K562 (cell line): ENCODE measurements at regions not wholly inside any gene's neighbourhood (a gene's known extent, or its start where the extent isn't known, plus 50 kb on each side); places are given as distances from the start of the nearest gene placed in this dataset.

ENCODE experiments used
- ATAC-seq: fragments of 200-7000 bp; cut with Tn5 transposase; 3 replicates; pipeline ENCODE4 v1.9.1; 2020; ENCODE audit warnings: moderate library complexity
- BruUV-seq: library from RNA; stranded (reverse); fragments of 400-500 nt; replicated peaks from 2 replicates; lab custom pipeline; 2021; lab: Mats Ljungman, UMichigan
- CTCF ChIA-PET: fragments of 300-600 bp; formaldehyde crosslinking; extraction: SDS; loops from one replicate; lab custom pipeline; 2021; ENCODE audit warnings: low intra/inter-chr PET ratio; lab: Yijun Ruan, JAX
- POLR2A ChIA-PET: fragments of 300-600, 350-650 bp; sonication (Branson Sonifier 250); formaldehyde crosslinking; extraction: SDS; loops from one replicate; lab custom pipeline; 2021; ENCODE audit warnings: antibody characterized with exemption, inconsistent platforms; lab: Yijun Ruan, JAX
- DNase-seq, 4 experiments: peaks; one replicate each; pipeline versions ENCODE4 v3.0.0 to v3.0.0-alpha.2; 2011 to 2018; ENCODE audit warnings: low spot score in 3 of 4, mixed read lengths in 3 of 4; ENCODE audit errors: extremely low read depth in 1 of 4
- FAIRE-seq: peaks from 2 replicates; lab custom pipeline; 2011; peaks lifted over from hg19 to GRCh38; lab: Jason Lieb, UNC
- H2AFZ ChIP-seq: 2 replicates; pipeline ENCODE4 v1.6.0; 2011; ENCODE audit warnings: low read depth, low read length, control low read depth, inconsistent platforms
- H3K27ac ChIP-seq: fragments of 200-600 bp; 3 replicates; pipeline ENCODE4 v1.8.0; 2011; ENCODE audit warnings: low read depth, mild to moderate bottlenecking, control low read depth, inconsistent platforms, low read length, moderate library complexity, mixed read lengths; ENCODE audit errors: extremely low read depth
- H3K27me3 ChIP-seq, 2 experiments: fragments of 300-600 bp in 1 of 2; 2 replicates in 1 of 2; 3 replicates in 1 of 2; pipeline versions ENCODE4 v1.6.0 to v1.8.0; 2011; ENCODE audit warnings: inconsistent platforms in 2 of 2, low read length in 2 of 2, mild to moderate bottlenecking in 1 of 2, mixed read lengths in 1 of 2, moderate library complexity in 1 of 2; ENCODE audit not compliant: control insufficient read depth in 2 of 2, insufficient read depth in 2 of 2
- H3K36me3 ChIP-seq: fragments of 300-600 bp; 3 replicates; pipeline ENCODE4 v1.8.0; 2011; ENCODE audit warnings: mild to moderate bottlenecking, low read length, inconsistent platforms; ENCODE audit not compliant: control insufficient read depth, insufficient read depth
- H3K4me1 ChIP-seq, 2 experiments: fragments of 200-600 bp in 1 of 2; replicated peaks in 1 of 2; 2 replicates in 1 of 2; 3 replicates in 1 of 2; pipeline versions ENCODE4 v1.5.1 to v1.8.0; 2011; ENCODE audit warnings: inconsistent platforms in 2 of 2, low read length in 2 of 2, mild to moderate bottlenecking in 1 of 2, mixed read lengths in 1 of 2, moderate library complexity in 1 of 2; ENCODE audit not compliant: control insufficient read depth in 2 of 2, insufficient read depth in 2 of 2
- H3K4me2 ChIP-seq: 2 replicates; pipeline ENCODE4 v1.6.1; 2011; ENCODE audit warnings: low read length, control low read depth, inconsistent platforms, mixed read lengths; ENCODE audit not compliant: insufficient read depth
- H3K4me3 ChIP-seq: fragments of 200-600 bp; sonication (generic), shearing (Covaris generic); 2 replicates; pipeline ENCODE4 v1.5.1; 2016; ENCODE audit warnings: control low read depth, inconsistent platforms
- H3K79me2 ChIP-seq: fragments of 200-600 bp; 3 replicates; pipeline ENCODE4 v1.8.0; 2011; ENCODE audit warnings: low read length, inconsistent platforms; ENCODE audit not compliant: control insufficient read depth, insufficient read depth
- H3K9ac ChIP-seq, 2 experiments: 2 replicates each; pipeline versions ENCODE4 v1.6.0 to v1.6.1; 2011; ENCODE audit warnings: low read depth in 2 of 2, low read length in 2 of 2, control low read depth in 1 of 2, inconsistent platforms in 1 of 2, mild to moderate bottlenecking in 1 of 2, mixed read lengths in 1 of 2; ENCODE audit not compliant: insufficient read depth in 1 of 2
- H3K9me1 ChIP-seq: one replicate; pipeline ENCODE4 v1.6.0; 2011; ENCODE audit warnings: inconsistent platforms, mild to moderate bottlenecking, low read length, moderate library complexity; ENCODE audit not compliant: control insufficient read depth, insufficient read depth
- H3K9me3 ChIP-seq: replicated peaks from 2 replicates; pipeline ENCODE4 v1.5.1; 2011; ENCODE audit warnings: low read depth, low read length, inconsistent platforms; ENCODE audit not compliant: control insufficient read depth, insufficient read depth
- H4K20me1 ChIP-seq: replicated peaks from 2 replicates; pipeline ENCODE4 v1.6.1; 2011; ENCODE audit warnings: low read length, inconsistent platforms, mixed read lengths; ENCODE audit not compliant: control insufficient read depth, insufficient read depth
- HINFP ChIP-seq: fragments of 450-650 bp; conservative IDR thresholded peaks from 2 replicates; pipeline ENCODE4 v1.6.1; 2016; ENCODE audit warnings: missing genetic modification characterization, low read depth, mild to moderate bottlenecking, control low read depth, missing compliant biosample characterization
- HLTF ChIP-seq: fragments of 450-650 bp; IDR thresholded peaks from 2 replicates; pipeline ENCODE4 v1.6.1; 2016
- MAFF ChIP-seq: IDR thresholded peaks from 2 replicates; pipeline ENCODE4 v1.6.1; 2012; ENCODE audit warnings: low read length, improper control_type of control experiment
- NCOA4 ChIP-seq: fragments of 450-650 bp; IDR thresholded peaks from 2 replicates; pipeline ENCODE4 v1.6.1; 2018; ENCODE audit warnings: mild to moderate bottlenecking; ENCODE audit not compliant: partially characterized antibody
- POLR2AphosphoS5 ChIP-seq: IDR thresholded peaks from 2 replicates; pipeline ENCODE4 v1.6.1; 2011; ENCODE audit warnings: mild to moderate bottlenecking, low read depth, low read length, moderate library complexity; ENCODE audit not compliant: control insufficient read depth, insufficient read depth
- RUNX1 ChIP-seq: sonication (generic); IDR thresholded peaks from 2 replicates; pipeline ENCODE4 v1.6.1; 2016; ENCODE audit warnings: antibody characterized with exemption, low read depth
- SMARCB1 ChIP-seq: IDR thresholded peaks from 2 replicates; pipeline ENCODE4 v1.6.1; 2011; ENCODE audit warnings: improper control_type of control experiment, low read depth; ENCODE audit not compliant: insufficient read length
- WGBS: fragments of 100-300 bp; shearing (Covaris generic); methylation state at CpG from one replicate; pipeline ENCODE4 v1.1.6; 2016; ENCODE audit warnings: low coverage, mixed read lengths; ENCODE audit not compliant: insufficient coverage; ENCODE audit errors: missing lambda C conversion rate; 5-methylcytosine and 5-hydroxymethylcytosine counted together
- in situ Hi-C: fragments of 300-500 bp; cut with MboI; formaldehyde crosslinking; loops from 4 replicates; pipeline ENCODE4 v1.15.0; 2018; ENCODE audit warnings: inconsistent platforms, mixed read lengths
- intact Hi-C: fragments of 100-400 bp; cut with micrococcal nuclease; formaldehyde crosslinking; loops from 2 replicates; pipeline ENCODE4 v1.14.2; 2022
- TF ChIP-seq, protein P1 (sequence below), 2 experiments: fragments of 450-650 bp in 1 of 2; sonication (generic) in 1 of 2; formaldehyde crosslinking in 1 of 2; IDR thresholded peaks; 2 replicates each; pipeline versions ENCODE4 v1.7.1 to v1.9.0; 2016 to 2022; ENCODE audit warnings: inconsistent platforms in 1 of 2, mild to moderate bottlenecking in 1 of 2, missing genetic modification reagents in 1 of 2
- TF ChIP-seq, protein P2 (sequence below): sonication (generic); formaldehyde crosslinking; IDR thresholded peaks from 2 replicates; pipeline ENCODE4 v1.8.0; 2022; ENCODE audit warnings: missing genetic modification reagents, mild to moderate bottlenecking, borderline replicate concordance

- Histone ChIP-seq H3K36me3 (no peaks in the 10 kb centered on the region), H3K4me3 (no peak overlapping the region), H3K9me3 (no peaks in the 10 kb centered on the region), H3K4me1 (peaks cover 0 to 5% of the 10 kb centered on the region in 2 experiments; a peak in 1 of 5 replicates), H3K27me3 (peaks cover 0 to 15% of the 10 kb centered on the region in 2 experiments; a peak in 3 of 5 replicates), H3K9ac (no peak overlapping the region), H2AFZ (no peak overlapping the region), H3K27ac (no peak overlapping the region), H3K79me2 (no peaks in the 10 kb centered on the region), H3K9me1 (no peaks in the 10 kb centered on the region), H3K4me2 (no peak overlapping the region), H4K20me1 (no peaks in the 10 kb centered on the region; the same call in 1 of the 2 replicates)
- ATAC-seq = no peak
- no peak for FAIRE-seq
- POLR2A ChIA-PET = interaction anchor here (0.6 kb wide), 3 partner anchors 22 to 77 kb away, joined by 3 to 4 read pairs (median 4); no protein-coding TSS in a partner anchor
- WGBS = 2% methylated on average over 4 of the region's 4 CpGs
- no peak for DNase-seq
- CTCF ChIA-PET = no interaction called here
- in situ Hi-C loops = no loop called here
- no TSS peak for BruUV-seq
- intact Hi-C loops = no loop called here
- TF ChIP-seq RUNX1 (no peak), HLTF (no peak), MAFF (no peak), HINFP (tag) (no peak), SMARCB1 (no peak), NCOA4 (no peak), POLR2AphosphoS5 (no peak)
- TF ChIP-seq, protein P1, sequence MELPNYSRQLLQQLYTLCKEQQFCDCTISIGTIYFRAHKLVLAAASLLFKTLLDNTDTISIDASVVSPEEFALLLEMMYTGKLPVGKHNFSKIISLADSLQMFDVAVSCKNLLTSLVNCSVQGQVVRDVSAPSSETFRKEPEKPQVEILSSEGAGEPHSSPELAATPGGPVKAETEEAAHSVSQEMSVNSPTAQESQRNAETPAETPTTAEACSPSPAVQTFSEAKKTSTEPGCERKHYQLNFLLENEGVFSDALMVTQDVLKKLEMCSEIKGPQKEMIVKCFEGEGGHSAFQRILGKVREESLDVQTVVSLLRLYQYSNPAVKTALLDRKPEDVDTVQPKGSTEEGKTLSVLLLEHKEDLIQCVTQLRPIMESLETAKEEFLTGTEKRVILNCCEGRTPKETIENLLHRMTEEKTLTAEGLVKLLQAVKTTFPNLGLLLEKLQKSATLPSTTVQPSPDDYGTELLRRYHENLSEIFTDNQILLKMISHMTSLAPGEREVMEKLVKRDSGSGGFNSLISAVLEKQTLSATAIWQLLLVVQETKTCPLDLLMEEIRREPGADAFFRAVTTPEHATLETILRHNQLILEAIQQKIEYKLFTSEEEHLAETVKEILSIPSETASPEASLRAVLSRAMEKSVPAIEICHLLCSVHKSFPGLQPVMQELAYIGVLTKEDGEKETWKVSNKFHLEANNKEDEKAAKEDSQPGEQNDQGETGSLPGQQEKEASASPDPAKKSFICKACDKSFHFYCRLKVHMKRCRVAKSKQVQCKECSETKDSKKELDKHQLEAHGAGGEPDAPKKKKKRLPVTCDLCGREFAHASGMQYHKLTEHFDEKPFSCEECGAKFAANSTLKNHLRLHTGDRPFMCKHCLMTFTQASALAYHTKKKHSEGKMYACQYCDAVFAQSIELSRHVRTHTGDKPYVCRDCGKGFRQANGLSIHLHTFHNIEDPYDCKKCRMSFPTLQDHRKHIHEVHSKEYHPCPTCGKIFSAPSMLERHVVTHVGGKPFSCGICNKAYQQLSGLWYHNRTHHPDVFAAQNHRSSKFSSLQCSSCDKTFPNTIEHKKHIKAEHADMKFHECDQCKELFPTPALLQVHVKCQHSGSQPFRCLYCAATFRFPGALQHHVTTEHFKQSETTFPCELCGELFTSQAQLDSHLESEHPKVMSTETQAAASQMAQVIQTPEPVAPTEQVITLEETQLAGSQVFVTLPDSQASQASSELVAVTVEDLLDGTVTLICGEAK (IDR thresholded peaks at IDR 0.05) = no peak
- TF ChIP-seq, protein P1 (CRISPR knock-in tag; IDR thresholded peaks at IDR 0.05) = no peak
- TF ChIP-seq, protein P2, sequence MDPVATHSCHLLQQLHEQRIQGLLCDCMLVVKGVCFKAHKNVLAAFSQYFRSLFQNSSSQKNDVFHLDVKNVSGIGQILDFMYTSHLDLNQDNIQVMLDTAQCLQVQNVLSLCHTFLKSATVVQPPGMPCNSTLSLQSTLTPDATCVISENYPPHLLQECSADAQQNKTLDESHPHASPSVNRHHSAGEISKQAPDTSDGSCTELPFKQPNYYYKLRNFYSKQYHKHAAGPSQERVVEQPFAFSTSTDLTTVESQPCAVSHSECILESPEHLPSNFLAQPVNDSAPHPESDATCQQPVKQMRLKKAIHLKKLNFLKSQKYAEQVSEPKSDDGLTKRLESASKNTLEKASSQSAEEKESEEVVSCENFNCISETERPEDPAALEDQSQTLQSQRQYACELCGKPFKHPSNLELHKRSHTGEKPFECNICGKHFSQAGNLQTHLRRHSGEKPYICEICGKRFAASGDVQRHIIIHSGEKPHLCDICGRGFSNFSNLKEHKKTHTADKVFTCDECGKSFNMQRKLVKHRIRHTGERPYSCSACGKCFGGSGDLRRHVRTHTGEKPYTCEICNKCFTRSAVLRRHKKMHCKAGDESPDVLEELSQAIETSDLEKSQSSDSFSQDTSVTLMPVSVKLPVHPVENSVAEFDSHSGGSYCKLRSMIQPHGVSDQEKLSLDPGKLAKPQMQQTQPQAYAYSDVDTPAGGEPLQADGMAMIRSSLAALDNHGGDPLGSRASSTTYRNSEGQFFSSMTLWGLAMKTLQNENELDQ (CRISPR knock-in tag) = no peak
These were observed 224.6 kb upstream of the PITRM1 start for GRCh38 chr10:3397231-3397630.
